Neuronal stem cell (in vitro differentiated cells): ENCODE measurements at regions not wholly inside any gene's neighbourhood (a gene's known extent, or its start where the extent isn't known, plus 50 kb on each side); places are given as distances from the start of the nearest gene placed in this dataset.

Source experiments
- DNase-seq: peaks from one replicate; pipeline ENCODE4 v3.0.0-alpha.2; 2013; ENCODE audit warnings: low spot score
- H2AFZ ChIP-seq: one replicate; pipeline ENCODE4 v1.6.1; 2013; ENCODE audit warnings: mild to moderate bottlenecking, low read length, inconsistent platforms
- H2AK5ac ChIP-seq: 2 replicates; pipeline ENCODE4 v1.6.1; 2013; ENCODE audit warnings: low read depth, mild to moderate bottlenecking, inconsistent platforms, low read length, moderate library complexity, mixed read lengths
- H2BK120ac ChIP-seq: 2 replicates; pipeline ENCODE4 v1.6.1; 2013; ENCODE audit warnings: low read depth, mild to moderate bottlenecking, inconsistent platforms, low read length, moderate library complexity, mixed read lengths
- H2BK12ac ChIP-seq: one replicate; pipeline ENCODE4 v1.6.1; 2013; ENCODE audit warnings: low read length, inconsistent platforms
- H2BK15ac ChIP-seq: 2 replicates; pipeline ENCODE4 v1.6.1; 2013; ENCODE audit warnings: mild to moderate bottlenecking, low read length, inconsistent platforms, mixed read lengths
- H2BK5ac ChIP-seq: one replicate; pipeline ENCODE4 v1.6.1; 2013; ENCODE audit warnings: inconsistent platforms, mild to moderate bottlenecking, low read length, moderate library complexity
- H3K14ac ChIP-seq: one replicate; pipeline ENCODE4 v1.6.1; 2013; ENCODE audit warnings: low read length, inconsistent platforms
- H3K18ac ChIP-seq: 2 replicates; pipeline ENCODE4 v1.6.1; 2013; ENCODE audit warnings: low read length, inconsistent platforms
- H3K23ac ChIP-seq: 2 replicates; pipeline ENCODE4 v1.6.1; 2013; ENCODE audit warnings: low read depth, mild to moderate bottlenecking, mixed read lengths, low read length, inconsistent platforms; ENCODE audit not compliant: poor library complexity
- H3K27ac ChIP-seq: replicated peaks from 3 replicates; pipeline ENCODE4 v1.5.1; 2013; ENCODE audit warnings: low read length, inconsistent platforms
- H3K27me3 ChIP-seq, 3 experiments: 2 replicates each; pipeline ENCODE4 v1.6.1; 2013; ENCODE audit warnings: low read length in 3 of 3, mild to moderate bottlenecking in 2 of 3, inconsistent platforms in 1 of 3, low read depth in 1 of 3, mixed read lengths in 1 of 3, moderate library complexity in 1 of 3; ENCODE audit not compliant: control insufficient read depth in 3 of 3, insufficient read depth in 3 of 3
- H3K36me3 ChIP-seq, 2 donors: replicated peaks in 1 of 2; 2 replicates each; pipeline ENCODE4 v1.6.1; 2013; ENCODE audit warnings: low read length in 2 of 2; ENCODE audit not compliant: control insufficient read depth in 2 of 2, insufficient read depth in 2 of 2
- H3K4ac ChIP-seq: 2 replicates; pipeline ENCODE4 v1.6.1; 2013; ENCODE audit warnings: inconsistent platforms, mild to moderate bottlenecking, low read length, moderate library complexity
- H3K4me1 ChIP-seq, 2 donors: 1 replicate in 1 of 2; 2 replicates in 1 of 2; pipeline ENCODE4 v1.6.1; 2013; ENCODE audit warnings: low read length in 2 of 2, low read depth in 1 of 2; ENCODE audit not compliant: control insufficient read depth in 2 of 2, insufficient read depth in 1 of 2
- H3K4me2 ChIP-seq: one replicate; pipeline ENCODE4 v1.6.1; 2013; ENCODE audit warnings: mild to moderate bottlenecking, low read length, inconsistent platforms; ENCODE audit not compliant: insufficient read depth, poor library complexity, severe bottlenecking
- H3K4me3 ChIP-seq, 2 donors: 2 replicates each; pipeline ENCODE4 v1.5.1; 2013; ENCODE audit warnings: low read length in 2 of 2, mild to moderate bottlenecking in 2 of 2, inconsistent platforms in 1 of 2, moderate library complexity in 1 of 2
- H3K79me1 ChIP-seq: one replicate; pipeline ENCODE4 v1.6.1; 2013; ENCODE audit warnings: low read depth, mild to moderate bottlenecking, inconsistent platforms, low read length, moderate library complexity
- H3K9ac ChIP-seq: one replicate; pipeline ENCODE4 v1.6.1; 2013; ENCODE audit warnings: mild to moderate bottlenecking, low read depth, low read length, inconsistent platforms; ENCODE audit not compliant: poor library complexity
- H3K9me3 ChIP-seq, 2 donors: replicated peaks in 1 of 2; 2 replicates each; pipeline versions ENCODE3 to v1.6.1; 2013; ENCODE audit warnings: low read length in 2 of 2, mild to moderate bottlenecking in 2 of 2, inconsistent platforms in 1 of 2, low read depth in 1 of 2, mixed read lengths in 1 of 2, moderate library complexity in 1 of 2; ENCODE audit not compliant: control insufficient read depth in 2 of 2, insufficient read depth in 1 of 2
- H4K8ac ChIP-seq: one replicate; pipeline ENCODE4 v1.6.1; 2013; ENCODE audit warnings: low read depth, mild to moderate bottlenecking, inconsistent platforms, low read length, moderate library complexity
- H4K91ac ChIP-seq: one replicate; pipeline ENCODE4 v1.6.1; 2013; ENCODE audit warnings: low read length, low read depth, mild to moderate bottlenecking, inconsistent platforms; ENCODE audit not compliant: poor library complexity
- WGBS, 2 donors: extraction: QIAGEN DNeasy Blood & Tissue Kit; methylation state at CpG; one replicate each; pipeline ENCODE4 v1.1.7; 2013; ENCODE audit warnings: missing lambda C conversion rate in 2 of 2, mixed read lengths in 1 of 2; ENCODE audit not compliant: insufficient read length in 2 of 2, insufficient replicate concordance in 1 of 2; ENCODE audit errors: extremely low coverage in 2 of 2; 5-methylcytosine and 5-hydroxymethylcytosine counted together

DNA sequence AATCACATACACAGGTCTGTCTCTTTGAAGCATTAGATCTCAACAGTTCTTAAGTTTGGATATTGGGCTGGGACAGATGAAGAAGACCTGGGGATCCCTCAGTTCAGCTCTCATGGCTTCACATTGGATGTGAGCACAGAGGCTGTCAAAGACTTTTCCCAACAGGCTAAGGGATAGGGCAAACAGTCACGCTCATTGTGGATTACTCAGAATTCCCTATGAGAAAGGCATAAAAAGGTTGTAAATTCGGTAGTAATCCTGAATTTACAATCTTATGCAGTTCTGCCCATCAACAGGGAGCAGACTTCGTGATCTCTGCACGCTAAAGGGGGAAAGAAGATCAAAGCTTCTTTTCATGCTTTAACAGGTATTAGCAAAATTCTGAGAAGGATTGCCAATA, 448.4 kb downstream of the DAD1 start:
- no peaks in the 10 kb centered on the region for H3K36me3 ChIP-seq
- no peak overlapping the region for H3K4me3 ChIP-seq
- H3K4me2 ChIP-seq = no peak overlapping the region
- H2AK5ac ChIP-seq = no peak overlapping the region
- H4K91ac ChIP-seq = no peak overlapping the region
- H2BK120ac ChIP-seq = no peak overlapping the region
- H3K4me1 ChIP-seq = no peaks in the 10 kb centered on the region
- H3K4ac ChIP-seq = no peak overlapping the region
- H3K14ac ChIP-seq = no peak overlapping the region
- no peak overlapping the region for H2BK5ac ChIP-seq
- H2BK12ac ChIP-seq = no peak overlapping the region
- no peaks in the 10 kb centered on the region for H3K79me1 ChIP-seq
- no peak overlapping the region for H2AFZ ChIP-seq
- no peak overlapping the region for H3K23ac ChIP-seq
- WGBS, 2 donors = no CpG with 5 or more reads among the region's 4 CpGs
- no peak overlapping the region for H2BK15ac ChIP-seq
- no peak overlapping the region for H3K18ac ChIP-seq
- H3K27ac ChIP-seq = no peak overlapping the region
- no peak overlapping the region for H4K8ac ChIP-seq
- H3K9me3 ChIP-seq = no peaks in the 10 kb centered on the region
- no peak overlapping the region for H3K9ac ChIP-seq
- H3K27me3 ChIP-seq = no peaks in the 10 kb centered on the region
- DNase-seq = no peak

DNA sequence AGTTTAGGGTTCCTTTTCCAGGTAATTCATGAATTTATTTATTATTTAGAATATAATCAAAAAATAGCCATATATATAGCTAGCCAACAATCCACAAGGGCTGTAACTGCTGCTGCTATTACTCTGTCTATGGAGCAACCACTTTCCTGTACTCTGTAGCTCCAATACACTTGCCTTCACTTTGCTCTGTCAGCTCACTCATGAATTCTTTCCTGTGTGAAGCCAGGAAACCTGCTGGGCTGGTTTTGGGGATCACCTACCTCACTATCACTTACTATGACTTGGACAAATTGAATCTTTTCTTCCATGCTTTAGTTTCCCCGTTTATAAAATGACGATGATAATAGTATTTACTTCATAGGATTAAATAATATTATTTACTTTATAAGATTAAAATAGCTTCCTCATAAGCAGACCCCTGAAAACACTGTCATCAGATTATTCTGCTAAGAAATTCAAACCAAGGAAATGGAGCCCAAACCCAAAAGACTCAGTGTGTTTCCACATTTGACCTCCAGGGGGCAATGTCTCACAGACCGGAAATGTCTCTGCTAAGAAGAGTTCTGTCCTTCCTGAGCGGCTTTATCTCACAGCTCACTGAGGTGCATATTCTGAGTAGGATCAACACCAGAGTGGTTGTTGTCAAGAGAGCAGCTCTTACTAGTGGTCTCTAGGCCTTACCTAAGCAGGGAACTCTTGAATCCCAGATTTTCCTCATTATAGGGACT, 457.1 kb downstream of the DAD1 start:
- Histone ChIP-seq H3K27ac (no peak overlapping the region), H3K4me1 (no peaks in the 10 kb centered on the region), H3K23ac (no peak overlapping the region), H3K79me1 (no peaks in the 10 kb centered on the region), H4K91ac (no peak overlapping the region), H3K27me3 (no peaks in the 10 kb centered on the region), H3K9me3 (no peaks in the 10 kb centered on the region), H3K36me3 (no peaks in the 10 kb centered on the region), H4K8ac (no peak overlapping the region), H3K9ac (no peak overlapping the region), H3K14ac (no peak overlapping the region), H2AFZ (peak overlapping the region; percentile 62), H3K4me2 (no peak overlapping the region), H2AK5ac (no peak overlapping the region), H2BK15ac (no peak overlapping the region), H3K4ac (no peak overlapping the region), H2BK120ac (no peak overlapping the region), H3K4me3 (no peak overlapping the region), H2BK12ac (no peak overlapping the region), H2BK5ac (no peak overlapping the region), H3K18ac (no peak overlapping the region)
- no CpG with 5 or more reads among the region's 4 CpGs for WGBS, 2 donors
- no peak for DNase-seq

DNA sequence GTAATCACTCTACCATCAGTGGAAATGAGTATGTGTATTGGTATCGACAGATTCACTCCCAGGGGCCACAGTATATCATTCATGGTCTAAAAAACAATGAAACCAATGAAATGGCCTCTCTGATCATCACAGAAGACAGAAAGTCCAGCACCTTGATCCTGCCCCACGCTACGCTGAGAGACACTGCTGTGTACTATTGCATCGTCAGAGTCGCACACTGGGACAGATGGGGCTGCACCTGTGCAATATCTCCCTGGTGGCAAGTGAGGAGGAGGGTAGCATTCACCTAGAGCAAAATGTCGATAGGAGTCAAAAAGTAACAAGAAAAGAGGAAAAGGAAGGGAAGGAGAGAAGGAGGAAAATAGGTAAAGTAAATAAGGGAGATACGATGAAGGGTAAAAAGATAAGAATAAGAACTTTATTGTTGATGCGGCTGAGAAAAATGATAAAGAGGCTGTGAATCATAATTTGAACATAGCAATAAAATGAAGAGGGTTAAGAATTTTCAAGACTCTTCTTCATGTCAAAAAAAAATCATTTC, 450.5 kb upstream of the OR4E1 start:
- Histone ChIP-seq H3K36me3 (no peaks in the 10 kb centered on the region), H2AFZ (no peak overlapping the region), H3K27me3 (no peaks in the 10 kb centered on the region), H4K91ac (no peak overlapping the region), H3K9ac (no peak overlapping the region), H3K4me2 (no peak overlapping the region), H3K18ac (no peak overlapping the region), H3K4me3 (no peak overlapping the region), H3K4me1 (no peaks in the 10 kb centered on the region), H2AK5ac (no peak overlapping the region), H3K27ac (no peak overlapping the region), H3K23ac (no peak overlapping the region), H3K79me1 (no peaks in the 10 kb centered on the region), H4K8ac (no peak overlapping the region), H3K9me3 (no peaks in the 10 kb centered on the region), H3K14ac (no peak overlapping the region), H2BK15ac (no peak overlapping the region), H3K4ac (no peak overlapping the region), H2BK120ac (no peak overlapping the region), H2BK5ac (no peak overlapping the region), H2BK12ac (no peak overlapping the region)
- DNase-seq = no peak
- WGBS, 2 donors = 100% methylated on average over 1 to 2 of the region's 8 CpGs

DNA sequence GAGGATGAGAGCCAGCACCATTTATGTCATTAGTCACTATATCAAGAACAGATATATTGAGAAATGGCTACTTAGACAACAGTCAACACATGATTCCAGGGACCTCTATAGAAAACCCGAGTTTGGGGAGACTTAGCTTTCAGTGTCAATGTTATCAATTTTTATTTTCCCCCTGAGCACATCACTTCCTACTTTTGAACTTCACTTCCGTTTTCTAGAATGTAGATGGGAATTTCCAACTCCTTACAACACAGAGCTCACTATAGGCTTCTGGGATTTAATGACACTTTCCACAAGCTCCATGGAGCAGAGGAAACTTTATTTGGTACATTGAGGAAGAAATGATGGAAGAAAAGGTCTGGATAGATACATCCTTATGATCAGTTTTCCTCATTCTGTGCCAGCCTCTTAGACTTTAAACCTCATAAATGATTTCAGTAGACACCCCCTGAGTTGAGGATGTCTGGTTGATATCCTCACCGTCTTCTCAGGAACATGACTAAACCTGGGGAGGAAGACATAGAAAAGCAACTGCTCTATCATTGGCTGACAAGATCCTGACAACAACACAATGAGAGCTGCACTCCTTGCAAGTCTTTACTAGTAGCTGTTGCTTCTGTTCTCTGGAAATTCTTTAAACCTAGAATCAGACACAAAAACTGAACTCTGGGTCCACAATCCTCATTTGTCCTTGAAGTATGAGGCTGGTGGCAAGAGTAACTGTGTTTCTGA, 449.4 kb upstream of the OR4E1 start:
- H3K23ac ChIP-seq = no peak overlapping the region
- no peak overlapping the region for H3K27ac ChIP-seq
- no peak overlapping the region for H3K18ac ChIP-seq
- H4K91ac ChIP-seq = no peak overlapping the region
- H3K27me3 ChIP-seq = no peaks in the 10 kb centered on the region
- no peak overlapping the region for H2AK5ac ChIP-seq
- H3K4me3 ChIP-seq = no peak overlapping the region
- H3K36me3 ChIP-seq = no peaks in the 10 kb centered on the region
- no peak overlapping the region for H2BK12ac ChIP-seq
- no peak overlapping the region for H2AFZ ChIP-seq
- H2BK120ac ChIP-seq = no peak overlapping the region
- no peak overlapping the region for H3K4me2 ChIP-seq
- H4K8ac ChIP-seq = no peak overlapping the region
- H3K9ac ChIP-seq = no peak overlapping the region
- H3K79me1 ChIP-seq = no peaks in the 10 kb centered on the region
- H3K14ac ChIP-seq = no peak overlapping the region
- no peak overlapping the region for H2BK15ac ChIP-seq
- H3K4me1 ChIP-seq = no peaks in the 10 kb centered on the region
- no peak for DNase-seq
- WGBS, 2 donors = no CpG with 5 or more reads among the region's 3 CpGs
- no peak overlapping the region for H3K4ac ChIP-seq
- H2BK5ac ChIP-seq = no peak overlapping the region
- H3K9me3 ChIP-seq = no peaks in the 10 kb centered on the region
